HG02798 (cell line): ENCODE measurements at regions not wholly inside any gene's neighbourhood (a gene's known extent, or its start where the extent isn't known, plus 50 kb on each side); places are given as distances from the start of the nearest gene placed in this dataset.

Experiments
- ATAC-seq: cut with Tn5 transposase; IDR thresholded peaks from one replicate; pipeline ENCODE4 v1.9.1; 2021; ENCODE audit warnings: mild to moderate bottlenecking; ENCODE audit not compliant: unreplicated experiment, poor library complexity

DNA sequence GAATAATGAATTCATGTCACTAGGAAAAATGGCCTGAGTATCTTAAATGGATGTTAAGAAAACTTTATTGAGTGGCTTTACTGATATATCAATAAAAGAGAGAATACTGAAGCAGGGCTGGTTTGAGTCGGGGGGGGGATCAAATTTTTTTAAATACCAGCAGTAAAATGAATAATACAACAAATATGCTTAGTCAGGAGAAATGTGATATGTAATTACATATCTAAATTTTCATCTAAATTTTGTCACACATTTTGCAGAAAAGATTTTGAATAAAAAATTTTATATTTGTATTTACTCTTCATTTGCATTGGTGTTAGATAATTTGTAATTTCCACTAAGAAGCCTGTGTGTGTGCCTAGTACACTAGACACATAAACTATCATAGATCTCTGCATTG lies 2300.2 kb downstream of the MRPL39 start:
- ATAC-seq: no peak

GRCh38 chr21:23292292-23292691 lies 2294.1 kb downstream of the NCAM2 start:
- no peak for ATAC-seq

DNA sequence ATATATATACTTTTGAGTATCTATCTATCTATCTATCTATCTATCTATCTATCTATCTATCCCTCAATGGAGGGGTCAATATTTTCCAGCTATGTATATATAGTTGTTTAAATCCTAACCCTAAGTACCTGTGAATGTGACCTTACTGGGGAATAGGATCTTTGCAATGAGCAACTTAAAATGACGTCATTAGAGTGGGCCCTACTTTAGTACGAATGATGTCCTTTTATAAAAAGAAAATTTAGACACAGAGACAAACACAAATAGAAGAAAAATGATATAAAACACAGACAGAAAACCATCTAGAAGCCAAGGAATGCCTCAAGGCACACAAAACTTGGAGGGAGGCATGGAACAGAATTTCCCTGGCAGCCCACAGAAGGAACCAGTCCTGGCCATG lies 2283.7 kb downstream of the NCAM2 start:
- no peak for ATAC-seq

DNA sequence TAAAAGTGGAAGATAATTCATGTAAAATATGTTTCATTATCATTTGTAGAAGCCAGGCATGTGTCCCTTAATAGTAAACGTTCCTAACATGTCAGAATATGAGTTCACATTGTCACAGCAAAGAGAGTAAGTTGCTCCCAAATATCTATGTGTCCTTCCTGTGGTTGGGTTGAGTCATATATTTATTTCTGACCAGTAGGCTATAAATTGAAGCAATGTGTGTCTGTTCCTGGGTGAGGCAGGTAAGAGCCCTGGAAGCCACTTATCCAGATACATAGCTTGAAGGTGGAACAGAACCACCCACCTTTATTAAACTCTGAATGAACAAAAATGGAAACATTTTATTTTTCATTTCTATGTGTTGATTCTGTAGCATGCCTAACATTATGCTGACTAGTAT lies 2251.6 kb downstream of the NCAM2 start:
- no peak for ATAC-seq

- ATAC-seq: no peak
Measured at GRCh38 chr21:23247334-23247733, 2249.1 kb downstream of the NCAM2 start.

DNA sequence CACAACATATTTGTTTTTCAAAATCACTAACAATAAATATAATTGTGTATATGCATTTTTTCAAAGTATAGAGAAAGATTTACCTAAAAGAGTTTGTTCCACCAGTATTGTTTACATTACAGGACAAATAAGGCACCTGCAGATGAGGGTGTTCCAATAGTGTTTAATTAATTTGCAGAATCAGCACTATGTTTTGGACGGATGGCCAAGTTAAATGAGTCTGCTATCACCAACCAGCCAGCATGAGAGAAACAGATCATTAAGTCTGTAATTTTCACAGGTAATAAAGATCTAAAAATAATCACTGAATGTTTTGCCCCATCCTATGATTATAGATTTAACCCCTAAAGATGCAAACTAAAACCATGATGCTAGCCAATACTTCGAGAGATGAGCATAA lies 2247.0 kb downstream of the NCAM2 start:
- no peak for ATAC-seq

DNA sequence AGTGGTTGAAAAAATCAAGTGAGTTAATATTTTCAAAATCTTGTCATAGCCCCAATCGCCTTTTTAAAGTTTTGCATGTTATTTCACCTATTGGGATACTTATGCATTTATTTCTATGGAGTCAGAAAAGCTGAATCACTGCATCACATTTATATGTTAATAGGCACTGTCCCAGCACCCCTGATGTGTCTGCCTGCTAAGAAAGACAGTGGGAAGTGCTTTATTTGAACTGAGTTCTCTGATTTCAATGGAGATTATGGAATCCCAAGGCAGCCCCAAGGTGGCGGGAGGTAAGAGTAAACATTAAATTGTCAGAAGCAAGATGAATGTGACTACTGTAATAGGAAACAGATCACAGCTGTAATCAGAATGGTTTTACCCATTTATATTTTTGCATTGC lies 2225.7 kb downstream of the NCAM2 start:
- ATAC-seq: no peak

- ATAC-seq: no peak
Measured at GRCh38 chr21:23218667-23219066, 2220.5 kb downstream of the NCAM2 start.

GRCh38 chr21:23217597-23217996 lies 2219.4 kb downstream of the NCAM2 start:
- no peak for ATAC-seq

DNA sequence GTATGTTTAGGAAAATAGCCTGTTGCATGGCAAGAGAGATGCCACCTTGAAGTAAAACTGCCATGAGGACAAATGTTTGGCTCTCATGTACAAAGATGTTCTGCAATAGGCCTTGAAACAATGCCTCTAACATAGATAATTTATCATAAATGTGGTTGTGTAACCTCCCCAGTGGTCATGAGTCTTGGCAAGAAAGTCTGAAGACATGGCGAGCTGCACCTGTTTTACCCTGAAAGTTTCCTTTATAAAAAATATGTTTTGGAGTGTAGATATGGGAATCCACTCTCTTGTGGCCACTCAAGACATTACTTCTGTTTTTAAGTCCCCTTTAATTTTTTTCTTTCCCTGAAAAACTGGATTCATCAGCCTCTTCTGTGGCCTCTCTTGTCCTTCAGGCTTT lies 2217.1 kb downstream of the NCAM2 start:
- ATAC-seq: no peak
